Vagina (tissue), 2 donors: ENCODE measurements at regions not wholly inside any gene's neighbourhood (a gene's known extent, or its start where the extent isn't known, plus 50 kb on each side); places are given as distances from the start of the nearest gene placed in this dataset.

Experiments
- POLR2A ChIP-seq, 2 donors: fragments of 450-650 bp; IDR thresholded peaks; one replicate each; pipeline ENCODE4 v1.6.1; 2017; ENCODE audit warnings: antibody characterized with exemption in 2 of 2, mild to moderate bottlenecking in 2 of 2, moderate library complexity in 2 of 2
- TF ChIP-seq, protein P1 (sequence below), 3 experiments: fragments of 450-650 bp in 2 of 3; fragments of 200-600 bp in 1 of 3; sonication (generic) in 1 of 3; IDR thresholded peaks; one replicate each; pipeline ENCODE4 v1.5.1; 2017 to 2019; ENCODE audit warnings: antibody characterized with exemption in 3 of 3, mild to moderate bottlenecking in 2 of 3, moderate library complexity in 2 of 3

DNA sequence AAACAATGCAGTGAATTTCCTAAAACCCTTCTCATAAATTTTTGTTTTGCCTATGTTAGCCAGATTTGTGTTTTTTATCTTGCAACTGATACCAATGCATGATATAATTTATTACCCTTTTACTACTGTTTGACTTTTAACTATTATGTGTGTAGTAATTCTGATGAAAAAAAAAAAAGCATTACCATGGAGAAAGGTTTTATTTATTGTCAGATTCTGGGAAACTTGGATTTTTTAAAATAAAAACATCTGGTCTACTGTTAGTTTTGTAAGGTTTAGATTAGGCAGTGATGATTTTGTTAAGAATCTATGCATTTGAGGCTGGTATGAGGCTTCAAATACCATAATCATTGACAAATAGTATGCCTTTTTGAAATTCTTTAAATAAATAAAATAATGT lies 470.4 kb upstream of the ROBO1 start:
- TF ChIP-seq, protein P1, sequence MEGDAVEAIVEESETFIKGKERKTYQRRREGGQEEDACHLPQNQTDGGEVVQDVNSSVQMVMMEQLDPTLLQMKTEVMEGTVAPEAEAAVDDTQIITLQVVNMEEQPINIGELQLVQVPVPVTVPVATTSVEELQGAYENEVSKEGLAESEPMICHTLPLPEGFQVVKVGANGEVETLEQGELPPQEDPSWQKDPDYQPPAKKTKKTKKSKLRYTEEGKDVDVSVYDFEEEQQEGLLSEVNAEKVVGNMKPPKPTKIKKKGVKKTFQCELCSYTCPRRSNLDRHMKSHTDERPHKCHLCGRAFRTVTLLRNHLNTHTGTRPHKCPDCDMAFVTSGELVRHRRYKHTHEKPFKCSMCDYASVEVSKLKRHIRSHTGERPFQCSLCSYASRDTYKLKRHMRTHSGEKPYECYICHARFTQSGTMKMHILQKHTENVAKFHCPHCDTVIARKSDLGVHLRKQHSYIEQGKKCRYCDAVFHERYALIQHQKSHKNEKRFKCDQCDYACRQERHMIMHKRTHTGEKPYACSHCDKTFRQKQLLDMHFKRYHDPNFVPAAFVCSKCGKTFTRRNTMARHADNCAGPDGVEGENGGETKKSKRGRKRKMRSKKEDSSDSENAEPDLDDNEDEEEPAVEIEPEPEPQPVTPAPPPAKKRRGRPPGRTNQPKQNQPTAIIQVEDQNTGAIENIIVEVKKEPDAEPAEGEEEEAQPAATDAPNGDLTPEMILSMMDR (IDR thresholded peaks at IDR 0.05): no peak
- no peak for TF ChIP-seq POLR2A (IDR thresholded peaks at IDR 0.05)
